Neutrophil (primary cell): ENCODE measurements at regions not wholly inside any gene's neighbourhood (a gene's known extent, or its start where the extent isn't known, plus 50 kb on each side); places are given as distances from the start of the nearest gene placed in this dataset.

ENCODE experiments used
- H3K27ac ChIP-seq: fragments of 200-600 bp; sonication (generic); 2 replicates; pipeline ENCODE4 v1.5.1; 2016; ENCODE audit warnings: mild to moderate bottlenecking, moderate library complexity
- H3K27me3 ChIP-seq: fragments of 200-600 bp; sonication (generic); 2 replicates; pipeline ENCODE4 v1.6.0; 2016; ENCODE audit warnings: mild to moderate bottlenecking
- H3K36me3 ChIP-seq: fragments of 200-600 bp; sonication (generic); 2 replicates; pipeline ENCODE4 v1.5.1; 2017
- H3K4me1 ChIP-seq, 2 experiments: fragments of 200-600 bp in 1 of 2; sonication (generic) in 1 of 2; 1 replicate in 1 of 2; 2 replicates in 1 of 2; pipeline versions ENCODE4 v1.5.1 to v1.6.1; 2013 to 2016; ENCODE audit warnings: low read depth in 1 of 2, low read length in 1 of 2, mild to moderate bottlenecking in 1 of 2, moderate library complexity in 1 of 2; ENCODE audit not compliant: control insufficient read depth in 1 of 2, insufficient read depth in 1 of 2
- H3K4me3 ChIP-seq, 2 experiments: fragments of 200-600 bp in 1 of 2; sonication (generic) in 1 of 2; 1 replicate in 1 of 2; 2 replicates in 1 of 2; pipeline ENCODE4 v1.5.1; 2013 to 2016; ENCODE audit warnings: low read depth in 1 of 2, low read length in 1 of 2, mild to moderate bottlenecking in 1 of 2, moderate library complexity in 1 of 2
- H3K9me3 ChIP-seq: fragments of 200-600 bp; sonication (generic); 2 replicates; pipeline ENCODE4 v1.5.1; 2016
- TF ChIP-seq, protein P1 (sequence below): fragments of 200-600 bp; sonication (generic); IDR thresholded peaks from 2 replicates; pipeline ENCODE4 v1.5.1; 2016; ENCODE audit warnings: antibody characterized with exemption

DNA sequence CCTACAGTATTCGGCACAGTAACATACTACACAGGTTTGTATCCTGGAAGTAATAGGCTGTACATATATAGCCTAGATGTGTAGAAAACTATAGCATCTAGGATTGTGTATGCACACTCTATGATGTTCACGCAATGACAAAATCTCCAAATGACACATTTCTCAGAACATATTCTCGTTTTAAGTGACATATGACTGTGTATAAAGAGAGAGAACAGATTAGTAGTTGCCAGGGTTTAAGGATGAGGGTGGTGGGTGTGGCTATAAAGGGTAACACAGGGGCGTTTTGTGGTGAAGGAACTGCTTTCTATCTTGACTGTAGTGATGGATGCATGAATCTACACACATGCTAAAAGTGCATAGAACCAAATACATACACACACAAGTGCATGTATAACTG, 101.2 kb downstream of the ARL4A start:
- Histone ChIP-seq H3K27me3 (no peaks in the 10 kb centered on the region), H3K27ac (no peak overlapping the region), H3K36me3 (no peaks in the 10 kb centered on the region), H3K4me3 (no peak overlapping the region), H3K4me1 (no peaks in the 10 kb centered on the region), H3K9me3 (no peaks in the 10 kb centered on the region)
- TF ChIP-seq, protein P1, sequence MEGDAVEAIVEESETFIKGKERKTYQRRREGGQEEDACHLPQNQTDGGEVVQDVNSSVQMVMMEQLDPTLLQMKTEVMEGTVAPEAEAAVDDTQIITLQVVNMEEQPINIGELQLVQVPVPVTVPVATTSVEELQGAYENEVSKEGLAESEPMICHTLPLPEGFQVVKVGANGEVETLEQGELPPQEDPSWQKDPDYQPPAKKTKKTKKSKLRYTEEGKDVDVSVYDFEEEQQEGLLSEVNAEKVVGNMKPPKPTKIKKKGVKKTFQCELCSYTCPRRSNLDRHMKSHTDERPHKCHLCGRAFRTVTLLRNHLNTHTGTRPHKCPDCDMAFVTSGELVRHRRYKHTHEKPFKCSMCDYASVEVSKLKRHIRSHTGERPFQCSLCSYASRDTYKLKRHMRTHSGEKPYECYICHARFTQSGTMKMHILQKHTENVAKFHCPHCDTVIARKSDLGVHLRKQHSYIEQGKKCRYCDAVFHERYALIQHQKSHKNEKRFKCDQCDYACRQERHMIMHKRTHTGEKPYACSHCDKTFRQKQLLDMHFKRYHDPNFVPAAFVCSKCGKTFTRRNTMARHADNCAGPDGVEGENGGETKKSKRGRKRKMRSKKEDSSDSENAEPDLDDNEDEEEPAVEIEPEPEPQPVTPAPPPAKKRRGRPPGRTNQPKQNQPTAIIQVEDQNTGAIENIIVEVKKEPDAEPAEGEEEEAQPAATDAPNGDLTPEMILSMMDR = no peak

DNA sequence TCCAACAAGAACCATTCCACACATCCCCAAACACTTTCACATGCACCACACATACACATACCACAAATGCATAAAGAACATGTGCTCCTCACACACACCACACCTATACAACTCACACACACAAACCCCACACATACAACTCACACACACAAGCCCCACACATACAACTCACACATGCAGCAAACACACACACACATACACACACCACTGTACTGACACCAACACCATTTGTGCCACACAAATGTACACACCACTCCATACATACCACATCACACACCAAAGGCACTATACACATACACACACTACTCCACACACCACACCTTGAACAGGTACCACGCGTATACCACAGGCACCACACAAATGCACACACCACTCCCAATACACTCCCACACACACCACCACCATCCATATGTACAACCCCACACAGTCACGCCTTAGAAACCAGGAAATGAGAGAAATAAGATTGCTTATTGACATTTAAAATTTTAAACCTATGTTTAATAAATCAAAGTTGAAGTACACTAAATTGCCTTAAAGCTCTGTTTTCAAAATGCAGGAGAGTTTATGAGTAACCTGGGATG, 107.4 kb downstream of the ARL4A start:
- H3K9me3 ChIP-seq = peaks cover 7% of the 10 kb centered on the region
- no peaks in the 10 kb centered on the region for H3K36me3 ChIP-seq
- H3K4me1 ChIP-seq = no peaks in the 10 kb centered on the region
- H3K27ac ChIP-seq = no peak overlapping the region
- H3K27me3 ChIP-seq = no peaks in the 10 kb centered on the region
- TF ChIP-seq, protein P1 = no peak
- no peak overlapping the region for H3K4me3 ChIP-seq

DNA sequence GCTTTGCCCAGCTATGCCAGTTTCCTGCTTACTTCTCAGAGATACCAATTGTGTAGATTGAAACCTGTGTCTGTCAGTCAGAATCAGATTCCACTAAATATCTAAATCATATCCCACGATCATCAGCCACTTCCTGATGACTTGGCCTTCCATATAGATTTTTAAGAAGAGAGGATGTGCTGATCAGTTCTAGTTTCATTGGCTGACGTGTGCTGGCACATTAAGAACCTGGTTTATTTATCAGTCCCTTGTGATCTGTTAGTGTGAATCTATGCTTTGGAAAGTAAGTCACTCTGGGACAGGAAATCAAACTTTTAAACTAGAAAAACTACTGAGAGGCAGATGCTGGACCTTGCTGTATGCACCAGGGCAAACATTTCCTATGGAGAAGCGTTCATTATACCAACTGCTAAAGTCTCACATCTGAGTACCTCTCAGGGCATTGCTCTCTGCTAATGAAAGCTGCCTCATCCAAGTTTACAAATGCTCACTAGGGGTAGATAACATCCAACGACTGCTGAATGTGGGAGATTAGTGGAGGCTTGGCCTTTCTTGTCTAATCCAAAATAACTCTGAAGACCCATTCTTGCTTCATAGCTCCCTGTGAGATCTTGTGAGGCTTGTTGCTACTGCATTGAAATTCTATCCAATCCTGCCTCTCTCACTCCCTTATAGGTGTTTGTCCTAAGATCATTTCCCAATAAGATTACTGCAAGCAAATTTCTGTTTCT, 109.1 kb downstream of the ARL4A start:
- Histone ChIP-seq H3K27me3 (no peaks in the 10 kb centered on the region), H3K36me3 (no peaks in the 10 kb centered on the region), H3K27ac (no peak overlapping the region), H3K4me1 (no peaks in the 10 kb centered on the region), H3K9me3 (peaks cover 7% of the 10 kb centered on the region), H3K4me3 (no peak overlapping the region)
- TF ChIP-seq, protein P1 = no peak

DNA sequence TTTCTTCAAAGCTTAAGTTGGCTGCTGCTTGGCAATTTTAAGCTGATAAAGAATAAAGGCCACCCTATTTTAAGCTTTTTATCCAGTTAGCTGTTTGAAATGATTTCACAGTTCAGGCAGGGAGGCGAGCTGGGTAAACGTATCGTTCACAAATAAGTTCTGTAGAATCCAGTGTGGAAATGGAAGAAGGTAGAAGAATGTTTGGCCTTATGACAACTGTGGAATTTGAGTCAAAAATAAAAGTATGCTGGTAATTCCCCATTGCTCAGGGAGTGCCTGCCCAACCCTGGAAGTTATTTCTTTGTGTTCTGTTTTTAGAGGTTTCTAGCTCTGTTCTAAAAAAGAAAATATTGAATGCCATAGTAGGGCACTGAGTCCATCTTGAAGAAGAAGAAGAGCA, 113.1 kb downstream of the ARL4A start:
- Histone ChIP-seq H3K4me3 (no peak overlapping the region), H3K4me1 (peaks cover 0 to 1% of the 10 kb centered on the region in 2 experiments), H3K9me3 (no peaks in the 10 kb centered on the region), H3K36me3 (no peaks in the 10 kb centered on the region), H3K27me3 (no peaks in the 10 kb centered on the region), H3K27ac (no peak overlapping the region)
- TF ChIP-seq, protein P1 = no peak

DNA sequence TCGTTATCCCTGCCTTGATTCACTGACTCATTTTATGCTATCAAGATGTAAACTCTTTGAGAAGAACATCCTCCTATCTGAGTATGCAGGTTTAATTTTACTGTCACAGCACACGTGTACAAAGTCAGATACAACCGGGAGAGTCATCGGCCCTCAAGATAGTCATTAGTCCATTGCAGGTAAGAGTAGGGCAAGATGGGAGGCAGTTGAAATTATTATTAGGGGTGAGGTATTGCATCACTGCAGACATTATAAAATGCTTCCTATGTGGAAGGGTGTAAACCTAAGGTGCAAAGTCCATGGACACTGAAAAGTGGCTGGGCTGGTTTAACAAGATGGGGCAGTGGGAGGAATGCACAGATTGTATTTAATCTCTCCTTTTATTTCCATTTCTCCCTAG, 113.7 kb downstream of the ARL4A start:
- TF ChIP-seq, protein P1 = no peak
- Histone ChIP-seq H3K4me1 (peaks cover 0 to 6% of the 10 kb centered on the region in 2 experiments), H3K27ac (no peak overlapping the region), H3K9me3 (no peaks in the 10 kb centered on the region), H3K27me3 (no peaks in the 10 kb centered on the region), H3K4me3 (no peak overlapping the region), H3K36me3 (no peaks in the 10 kb centered on the region)
